ENCODE measurements at regions not wholly inside any gene's neighbourhood (a gene's known extent, or its start where the extent isn't known, plus 50 kb on each side); places are given as distances from the start of the nearest gene placed in this dataset.

DNA sequence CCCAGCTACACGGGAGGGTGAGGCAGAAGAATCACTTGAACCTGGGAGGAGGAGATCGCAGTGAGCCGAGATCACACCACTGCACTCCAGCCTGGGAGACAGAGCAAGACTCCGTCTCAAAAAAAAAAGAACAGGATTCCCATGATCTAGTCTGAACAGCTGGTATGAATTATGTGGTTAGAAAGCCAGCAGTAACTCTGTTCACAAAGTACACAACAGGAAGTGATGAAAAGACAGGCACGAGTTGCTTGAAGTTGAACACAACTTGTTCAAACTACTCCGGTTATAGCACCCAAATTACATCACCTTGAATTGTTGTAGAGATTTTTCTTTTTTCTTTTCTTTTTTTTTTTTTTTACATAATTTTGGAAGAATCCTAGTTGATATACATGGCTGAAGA lies 238.8 kb upstream of the RGS6 start:
- peaks cover 10% of the 10 kb centered on the region for H3K4me1 Mint-ChIP-seq
- H3K9me3 Mint-ChIP-seq: no peaks in the 10 kb centered on the region
- H3K4me3 Mint-ChIP-seq: no peak overlapping the region
- no peak for DNase-seq (ENCODE audit: low read depth, low spot score)
- peaks cover 12% of the 10 kb centered on the region for H3K36me3 Mint-ChIP-seq (ENCODE audit: low read depth)
- TF ChIP-seq, protein P1, sequence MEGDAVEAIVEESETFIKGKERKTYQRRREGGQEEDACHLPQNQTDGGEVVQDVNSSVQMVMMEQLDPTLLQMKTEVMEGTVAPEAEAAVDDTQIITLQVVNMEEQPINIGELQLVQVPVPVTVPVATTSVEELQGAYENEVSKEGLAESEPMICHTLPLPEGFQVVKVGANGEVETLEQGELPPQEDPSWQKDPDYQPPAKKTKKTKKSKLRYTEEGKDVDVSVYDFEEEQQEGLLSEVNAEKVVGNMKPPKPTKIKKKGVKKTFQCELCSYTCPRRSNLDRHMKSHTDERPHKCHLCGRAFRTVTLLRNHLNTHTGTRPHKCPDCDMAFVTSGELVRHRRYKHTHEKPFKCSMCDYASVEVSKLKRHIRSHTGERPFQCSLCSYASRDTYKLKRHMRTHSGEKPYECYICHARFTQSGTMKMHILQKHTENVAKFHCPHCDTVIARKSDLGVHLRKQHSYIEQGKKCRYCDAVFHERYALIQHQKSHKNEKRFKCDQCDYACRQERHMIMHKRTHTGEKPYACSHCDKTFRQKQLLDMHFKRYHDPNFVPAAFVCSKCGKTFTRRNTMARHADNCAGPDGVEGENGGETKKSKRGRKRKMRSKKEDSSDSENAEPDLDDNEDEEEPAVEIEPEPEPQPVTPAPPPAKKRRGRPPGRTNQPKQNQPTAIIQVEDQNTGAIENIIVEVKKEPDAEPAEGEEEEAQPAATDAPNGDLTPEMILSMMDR (conservative IDR thresholded peaks at IDR 0.05): no peak
- no peak overlapping the region for H3K27ac Mint-ChIP-seq (ENCODE audit: unreplicated experiment)
- no peaks in the 10 kb centered on the region for H3K27me3 Mint-ChIP-seq (ENCODE audit: low read depth)

DNA sequence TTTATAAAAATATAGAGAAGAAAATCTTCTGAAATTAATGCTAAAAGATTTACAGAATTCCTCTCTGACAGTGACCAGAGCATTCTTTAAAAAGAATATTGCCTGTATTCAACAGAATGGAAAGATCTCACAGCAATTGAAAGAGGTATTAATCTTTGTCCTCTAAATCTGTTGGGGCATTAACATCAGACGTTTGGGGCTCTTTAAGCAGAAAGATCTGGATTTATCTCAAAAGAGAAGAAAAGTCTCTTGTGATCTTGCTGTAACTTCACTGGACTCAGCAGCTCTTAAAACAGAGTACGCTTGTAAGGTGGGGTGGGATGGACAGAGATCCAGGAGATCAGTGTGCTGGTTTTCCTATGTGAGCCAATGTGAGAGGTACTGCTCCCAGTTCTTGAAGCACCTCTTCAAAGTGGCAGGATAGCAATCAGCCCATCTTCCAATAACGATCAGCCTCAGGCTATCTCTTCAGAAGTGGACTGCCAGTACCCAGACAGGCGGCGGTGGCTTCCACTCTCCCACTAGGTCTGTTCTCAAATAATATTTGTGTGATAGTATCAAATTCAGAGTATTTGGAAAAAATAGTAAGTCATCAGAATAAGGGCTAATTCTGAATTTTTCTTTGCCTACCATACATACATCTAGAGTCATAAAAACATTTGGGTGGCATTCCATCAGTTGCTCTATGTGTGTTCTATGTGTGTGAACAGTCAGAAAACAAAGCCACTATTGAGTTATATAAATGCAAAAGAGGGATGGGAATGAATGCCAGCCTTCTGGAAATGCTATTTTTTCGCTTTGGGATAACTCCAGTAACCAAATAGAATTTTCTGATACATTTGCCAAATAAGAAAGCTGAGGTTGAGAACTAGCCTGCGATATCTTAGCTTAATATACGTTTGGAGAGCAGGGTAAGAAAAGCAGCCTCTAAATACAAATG lies 237.4 kb upstream of the RGS6 start:
- Mint-ChIP-seq H3K27ac (ENCODE audit: unreplicated experiment) (peak overlapping the region; percentile 64), H3K27me3 (ENCODE audit: low read depth) (no peaks in the 10 kb centered on the region), H3K4me3 (no peak overlapping the region), H3K4me1 (peaks cover 10% of the 10 kb centered on the region), H3K36me3 (ENCODE audit: low read depth) (peaks cover 20% of the 10 kb centered on the region), H3K9me3 (no peaks in the 10 kb centered on the region)
- TF ChIP-seq, protein P1 (conservative IDR thresholded peaks at IDR 0.05): no peak
- DNase-seq (ENCODE audit: low read depth, low spot score): no peak

DNA sequence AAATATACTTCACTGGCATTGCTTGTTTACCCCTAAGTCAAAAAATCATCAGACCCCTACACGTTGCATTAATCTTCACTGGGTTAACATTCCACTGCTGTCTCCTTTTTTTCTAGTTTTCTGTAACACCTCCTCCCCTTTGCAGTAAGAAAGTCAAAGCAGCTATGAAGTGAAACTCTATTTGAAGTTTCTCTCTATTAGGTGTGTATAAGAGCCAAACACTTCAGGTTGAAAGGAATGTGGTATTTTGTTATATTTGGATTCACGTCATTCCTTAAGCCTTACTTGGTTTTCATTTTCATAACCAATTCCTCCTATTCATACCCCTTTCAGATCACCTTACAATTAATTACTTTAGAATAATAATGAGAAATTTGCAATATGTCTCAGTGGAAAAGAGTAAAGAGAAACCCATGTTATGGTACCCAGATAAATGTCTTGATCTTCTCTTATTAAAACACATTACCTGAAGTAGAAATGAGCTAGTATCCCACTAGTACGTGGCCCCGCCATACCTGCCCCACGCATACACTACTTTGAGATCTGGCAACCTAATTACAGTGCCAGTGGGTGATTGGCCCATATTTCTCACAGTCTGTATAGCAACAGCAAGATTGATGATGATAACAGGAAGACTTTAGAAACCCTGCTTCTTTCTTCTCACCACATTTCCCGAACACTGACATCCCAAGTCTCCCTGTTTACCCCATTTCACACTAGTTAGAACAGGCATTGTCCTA lies 236.4 kb upstream of the RGS6 start:
- no peak overlapping the region for H3K4me3 Mint-ChIP-seq
- peaks cover 10% of the 10 kb centered on the region for H3K4me1 Mint-ChIP-seq
- H3K27me3 Mint-ChIP-seq (ENCODE audit: low read depth): no peaks in the 10 kb centered on the region
- H3K9me3 Mint-ChIP-seq: no peaks in the 10 kb centered on the region
- peaks cover 17% of the 10 kb centered on the region for H3K36me3 Mint-ChIP-seq (ENCODE audit: low read depth)
- TF ChIP-seq, protein P1 (conservative IDR thresholded peaks at IDR 0.05): no peak
- no peak for DNase-seq (ENCODE audit: low read depth, low spot score)
- no peak overlapping the region for H3K27ac Mint-ChIP-seq (ENCODE audit: unreplicated experiment)

GRCh38 chr14:71698027-71698426 lies 234.2 kb upstream of the RGS6 start:
- no peaks in the 10 kb centered on the region for H3K27me3 Mint-ChIP-seq (ENCODE audit: low read depth)
- H3K9me3 Mint-ChIP-seq: no peaks in the 10 kb centered on the region
- peaks cover 11% of the 10 kb centered on the region for H3K36me3 Mint-ChIP-seq (ENCODE audit: low read depth)
- DNase-seq (ENCODE audit: low read depth, low spot score): no peak
- no peak overlapping the region for H3K27ac Mint-ChIP-seq (ENCODE audit: unreplicated experiment)
- no peak overlapping the region for H3K4me3 Mint-ChIP-seq
- TF ChIP-seq, protein P1 (conservative IDR thresholded peaks at IDR 0.05): no peak
- peaks cover 18% of the 10 kb centered on the region for H3K4me1 Mint-ChIP-seq

DNA sequence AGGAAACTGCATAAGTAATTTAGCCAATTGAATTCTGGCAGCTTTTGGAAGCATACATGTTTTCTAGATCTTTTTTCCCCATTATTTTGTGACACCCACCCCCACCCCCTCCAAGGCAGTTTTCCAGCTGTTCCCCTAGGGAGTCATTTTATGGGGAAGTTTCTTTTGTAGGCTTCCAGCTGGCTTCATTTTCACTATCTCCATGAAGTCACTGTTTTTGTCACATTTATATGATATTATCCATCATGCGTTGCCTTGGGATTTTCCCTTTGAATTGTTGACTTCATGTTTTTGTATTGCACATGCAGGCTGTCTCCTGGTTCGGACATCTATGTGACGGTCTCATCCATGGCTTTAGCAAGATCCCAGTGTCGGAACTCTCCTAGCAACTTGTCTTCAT lies 233.6 kb upstream of the RGS6 start:
- no peak for DNase-seq (ENCODE audit: low read depth, low spot score)
- TF ChIP-seq, protein P1 (conservative IDR thresholded peaks at IDR 0.05): no peak
- Mint-ChIP-seq H3K27ac (ENCODE audit: unreplicated experiment) (no peak overlapping the region), H3K36me3 (ENCODE audit: low read depth) (peaks cover 11% of the 10 kb centered on the region), H3K9me3 (no peaks in the 10 kb centered on the region), H3K27me3 (ENCODE audit: low read depth) (no peaks in the 10 kb centered on the region), H3K4me1 (peaks cover 24% of the 10 kb centered on the region), H3K4me3 (no peak overlapping the region)

Measured in neural crest cell (in vitro differentiated cells).